Fibroblast of the aortic adventitia (primary cell): ENCODE measurements at regions not wholly inside any gene's neighbourhood (a gene's known extent, or its start where the extent isn't known, plus 50 kb on each side); places are given as distances from the start of the nearest gene placed in this dataset.
"Not testable (repeated sequence)": the region's sequence is repeated elsewhere in the genome, so short reads cannot be mapped to it uniquely, and the experiment has no call there.

Experiments
- DNase-seq: peaks from one replicate; pipeline ENCODE4 v3.0.0-alpha.2; 2010; ENCODE audit warnings: low read depth
- H3K4me3 ChIP-seq: 2 replicates; pipeline ENCODE4 v1.5.1; 2011; ENCODE audit warnings: low read depth, mild to moderate bottlenecking, control low read depth, low read length, moderate library complexity
- TF ChIP-seq, protein P1 (sequence below): IDR thresholded peaks from 2 replicates; pipeline ENCODE4 v1.5.1; 2011; ENCODE audit warnings: mild to moderate bottlenecking, low read length, control low read depth, inconsistent platforms; ENCODE audit not compliant: insufficient read depth

DNA sequence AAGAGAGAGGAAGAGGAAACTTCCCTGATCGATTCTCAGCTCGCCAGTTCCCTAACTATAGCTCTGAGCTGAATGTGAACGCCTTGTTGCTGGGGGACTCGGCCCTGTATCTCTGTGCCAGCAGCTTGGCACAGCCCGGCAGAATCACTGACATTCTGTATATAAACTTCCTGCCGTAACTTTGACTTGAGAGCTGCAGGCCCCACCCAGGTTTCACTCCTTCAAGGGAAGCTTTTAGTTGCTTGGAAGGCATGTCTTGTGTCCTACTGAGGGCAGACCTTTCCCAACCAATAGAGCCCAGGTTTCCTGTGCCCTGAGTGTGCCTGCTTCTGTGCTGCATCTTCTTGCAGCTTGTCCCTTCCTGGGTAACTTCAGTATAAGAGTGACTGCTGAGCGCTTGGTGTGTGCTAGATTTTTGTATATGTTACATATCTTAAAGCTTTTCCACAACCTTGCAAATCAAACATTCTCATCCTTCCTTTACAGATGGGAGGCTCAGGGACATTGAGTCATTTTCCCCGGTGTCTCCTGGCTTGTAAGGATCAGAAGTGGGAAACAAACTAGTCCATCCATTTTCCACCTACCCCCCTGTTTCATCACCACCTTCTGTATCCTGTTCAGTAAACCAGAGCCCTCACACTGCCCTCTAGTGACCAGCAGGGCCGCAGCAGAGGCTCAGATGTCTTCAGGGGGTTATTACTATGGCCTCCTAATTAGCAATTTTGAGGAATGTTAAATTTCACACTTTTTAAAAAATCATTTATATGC lies 225.2 kb upstream of the PRSS58 start:
- TF ChIP-seq, protein P1, sequence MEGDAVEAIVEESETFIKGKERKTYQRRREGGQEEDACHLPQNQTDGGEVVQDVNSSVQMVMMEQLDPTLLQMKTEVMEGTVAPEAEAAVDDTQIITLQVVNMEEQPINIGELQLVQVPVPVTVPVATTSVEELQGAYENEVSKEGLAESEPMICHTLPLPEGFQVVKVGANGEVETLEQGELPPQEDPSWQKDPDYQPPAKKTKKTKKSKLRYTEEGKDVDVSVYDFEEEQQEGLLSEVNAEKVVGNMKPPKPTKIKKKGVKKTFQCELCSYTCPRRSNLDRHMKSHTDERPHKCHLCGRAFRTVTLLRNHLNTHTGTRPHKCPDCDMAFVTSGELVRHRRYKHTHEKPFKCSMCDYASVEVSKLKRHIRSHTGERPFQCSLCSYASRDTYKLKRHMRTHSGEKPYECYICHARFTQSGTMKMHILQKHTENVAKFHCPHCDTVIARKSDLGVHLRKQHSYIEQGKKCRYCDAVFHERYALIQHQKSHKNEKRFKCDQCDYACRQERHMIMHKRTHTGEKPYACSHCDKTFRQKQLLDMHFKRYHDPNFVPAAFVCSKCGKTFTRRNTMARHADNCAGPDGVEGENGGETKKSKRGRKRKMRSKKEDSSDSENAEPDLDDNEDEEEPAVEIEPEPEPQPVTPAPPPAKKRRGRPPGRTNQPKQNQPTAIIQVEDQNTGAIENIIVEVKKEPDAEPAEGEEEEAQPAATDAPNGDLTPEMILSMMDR = peak; percentile 95
- peak; percentile 60 for DNase-seq
- H3K4me3 ChIP-seq = no peak overlapping the region

DNA sequence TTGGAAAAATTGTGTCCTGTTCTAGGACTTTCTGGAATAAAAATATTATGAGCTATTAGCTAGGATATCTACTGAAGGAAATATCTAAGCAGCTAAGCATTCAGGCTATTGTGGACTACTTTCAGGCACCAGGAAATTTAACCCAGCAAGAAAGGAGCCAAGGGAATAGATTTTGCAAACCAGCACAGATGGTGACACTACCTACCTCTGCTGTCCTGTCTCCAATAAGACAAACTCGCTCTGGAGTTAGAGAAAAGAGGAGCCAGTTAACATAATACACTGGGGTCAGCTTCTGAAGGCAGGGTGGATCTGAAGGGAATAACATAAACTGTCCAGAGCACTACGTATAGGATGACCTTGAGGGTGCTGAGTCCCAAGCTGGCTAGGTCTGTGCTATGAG lies 223.7 kb upstream of the PRSS58 start:
- H3K4me3 ChIP-seq = no peak overlapping the region
- DNase-seq = peak; percentile 41
- TF ChIP-seq, protein P1 = peak; percentile 34

DNA sequence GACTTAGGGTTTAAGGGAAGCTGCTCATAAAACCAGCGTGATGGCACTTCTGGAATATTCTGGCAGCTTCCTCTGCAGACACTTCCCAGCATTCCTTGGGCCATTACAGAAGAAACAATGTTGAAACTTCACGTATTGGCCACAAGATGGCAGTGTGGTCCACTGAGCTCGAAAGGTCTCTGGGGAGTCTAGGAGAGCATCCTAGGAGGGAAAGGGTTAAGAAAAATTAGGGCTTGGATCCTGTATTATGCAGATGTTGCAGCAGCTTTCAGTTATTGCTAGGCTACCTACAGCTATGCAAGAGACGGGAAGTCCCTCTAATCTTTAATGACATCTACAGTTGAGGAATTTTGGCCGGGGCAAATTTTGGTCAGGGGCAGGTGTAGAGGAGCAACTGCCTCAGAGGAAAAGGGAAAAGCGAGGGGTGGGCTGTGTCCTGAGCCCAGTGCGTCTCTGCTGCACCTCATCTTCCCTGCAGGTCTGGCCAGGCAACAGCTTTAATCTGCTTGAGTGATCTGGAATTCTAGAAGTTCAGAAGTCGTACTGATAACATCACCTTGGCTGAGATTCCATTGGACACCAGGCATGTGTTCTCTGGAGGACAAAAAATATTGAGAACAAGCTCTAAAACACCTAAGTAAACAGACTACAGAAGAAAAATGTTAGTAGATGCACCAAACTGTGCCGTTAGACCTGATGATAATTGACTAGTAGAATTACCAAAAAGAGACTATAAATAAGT lies 220.8 kb upstream of the PRSS58 start:
- DNase-seq = peak; percentile 71
- TF ChIP-seq, protein P1 = peak; percentile 73
- no peak overlapping the region for H3K4me3 ChIP-seq

DNA sequence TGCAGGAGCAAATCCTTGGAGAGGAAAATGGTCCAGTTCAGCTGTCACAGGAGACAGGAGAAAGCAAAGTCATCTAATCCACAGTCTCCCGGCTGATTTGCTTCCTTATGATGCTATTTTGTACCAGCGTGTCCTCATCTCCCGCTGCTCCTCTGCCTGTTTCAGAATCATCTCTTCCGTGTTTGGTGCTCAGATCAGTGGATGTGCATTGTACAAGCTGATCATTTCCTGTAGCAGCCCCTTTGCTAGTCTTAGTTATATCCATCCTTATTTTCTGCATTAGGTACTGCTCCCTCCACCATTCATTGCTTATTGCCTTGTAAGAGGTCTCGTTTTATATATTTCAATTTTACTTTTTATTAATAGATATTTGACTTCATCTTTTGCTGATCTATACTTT lies 219.9 kb upstream of the PRSS58 start:
- H3K4me3 ChIP-seq, DNase-seq: not testable (repeated sequence)

DNA sequence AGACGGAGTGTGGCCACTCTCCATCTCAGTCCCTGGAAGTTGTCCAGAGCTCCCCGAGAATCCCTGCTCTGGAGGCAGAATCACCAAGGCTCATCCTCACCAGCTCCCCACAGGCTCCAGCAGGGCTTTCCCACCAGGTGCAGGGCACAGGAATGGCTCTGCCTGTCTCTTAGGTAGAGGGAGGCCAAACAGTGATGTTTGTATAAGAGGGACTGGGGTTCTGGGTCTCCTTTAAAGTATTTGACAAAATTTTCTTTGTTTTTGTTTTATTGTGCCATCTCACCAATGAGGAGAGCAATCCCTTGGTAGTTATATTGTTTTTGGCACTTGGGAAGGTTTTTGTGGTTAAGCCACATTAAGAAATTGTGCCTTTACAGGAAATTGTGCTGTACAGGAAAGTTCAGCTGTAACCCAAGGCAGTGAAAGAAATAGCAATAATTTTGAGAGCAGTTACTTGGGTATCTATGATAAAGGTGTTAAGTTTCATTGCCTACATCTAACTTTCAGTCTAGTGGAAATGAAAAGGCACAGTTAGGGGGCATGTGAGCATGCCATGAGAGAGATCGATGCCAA lies 219.3 kb upstream of the PRSS58 start:
- TF ChIP-seq, protein P1 = no peak
- DNase-seq = peak; percentile 65
- H3K4me3 ChIP-seq = no peak overlapping the region

DNA sequence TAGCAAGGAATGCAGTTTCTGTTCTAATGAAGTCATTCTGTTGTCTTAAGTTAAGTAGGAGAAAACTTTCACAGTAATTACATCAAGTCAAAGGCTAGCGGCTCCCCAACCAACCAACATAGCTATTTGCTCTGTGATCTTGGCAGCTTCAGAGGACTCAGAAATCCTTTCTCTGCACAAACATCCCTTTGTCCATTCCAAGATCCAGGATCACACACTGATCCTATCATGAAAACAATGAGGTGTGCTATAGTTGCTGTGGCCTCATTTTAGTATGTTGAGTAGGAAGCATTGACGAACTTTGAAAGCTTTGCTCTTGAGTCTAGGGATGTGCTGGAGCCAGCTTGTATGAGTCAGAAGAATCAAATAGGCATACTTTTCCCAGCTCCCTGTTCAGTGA lies 218.2 kb upstream of the PRSS58 start:
- no peak overlapping the region for H3K4me3 ChIP-seq
- TF ChIP-seq, protein P1 = no peak
- DNase-seq = no peak

DNA sequence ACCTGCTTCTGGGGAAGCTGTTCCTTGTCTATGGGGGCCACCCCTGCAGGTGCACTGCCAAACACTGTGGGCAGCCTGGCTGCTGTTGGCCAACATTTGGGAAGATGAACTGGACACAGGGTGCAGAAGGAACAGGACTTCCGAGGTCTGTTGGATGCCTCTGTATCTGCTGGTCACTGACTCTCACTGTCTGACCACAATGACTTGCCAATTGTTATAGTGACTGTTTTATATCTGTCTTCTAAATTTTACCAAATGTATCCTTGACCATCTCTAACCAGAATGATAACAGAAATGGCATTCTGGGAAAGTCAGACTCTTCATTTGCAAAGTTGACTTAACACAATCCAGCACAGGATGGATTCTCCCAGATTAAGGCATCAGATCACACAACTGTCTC lies 214.0 kb upstream of the PRSS58 start:
- H3K4me3 ChIP-seq = no peak overlapping the region
- TF ChIP-seq, protein P1 = no peak
- no peak for DNase-seq
